Umbilical cord (tissue), 1 donor: ENCODE measurements at regions not wholly inside any gene's neighbourhood (a gene's known extent, or its start where the extent isn't known, plus 50 kb on each side); places are given as distances from the start of the nearest gene placed in this dataset.
"Not testable (repeated sequence)": the region's sequence is repeated elsewhere in the genome, so short reads cannot be mapped to it uniquely, and the experiment has no call there.

Source experiments
- DNase-seq: peaks from one replicate; pipeline ENCODE4 v3.0.0-alpha.2; 2015; ENCODE audit warnings: low spot score

DNA sequence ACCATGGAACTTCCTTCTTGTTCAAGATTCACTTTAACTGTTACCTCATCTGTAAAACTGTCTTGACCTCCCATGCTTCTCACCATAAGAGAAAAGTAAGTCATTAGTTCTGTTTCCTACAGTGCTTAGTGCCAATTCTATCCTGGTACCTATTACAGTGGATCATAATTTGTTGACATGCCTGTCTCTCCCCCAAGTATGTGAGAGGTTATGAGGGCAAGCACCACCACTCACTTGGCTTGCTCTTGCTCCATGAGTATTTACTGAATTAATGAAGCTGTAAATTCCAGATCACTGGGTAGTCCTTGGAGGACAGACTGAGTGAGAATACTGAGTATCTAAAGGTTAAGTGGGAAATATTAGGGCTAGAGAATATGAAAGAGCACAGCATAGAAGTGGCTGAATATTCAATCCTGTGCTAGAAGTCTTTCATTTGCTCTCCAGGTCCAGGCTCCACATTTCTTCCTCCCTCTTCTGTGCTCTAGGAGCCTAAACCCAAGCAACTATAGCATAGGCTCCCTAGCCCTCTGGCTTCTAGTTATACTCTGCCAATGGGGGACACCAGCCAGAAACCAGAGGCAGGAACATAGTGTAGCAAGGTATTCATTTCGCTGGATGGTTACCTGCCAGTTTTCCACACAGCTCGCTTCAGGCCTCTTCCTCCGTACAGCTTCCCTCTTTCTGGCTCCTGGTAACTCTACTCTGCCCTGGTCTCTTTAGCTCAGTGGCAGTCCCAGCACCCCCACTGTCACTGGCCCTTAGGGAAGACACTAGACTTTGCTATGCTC lies 118.2 kb upstream of the SLC5A12 start:
- DNase-seq, result no peak

DNA sequence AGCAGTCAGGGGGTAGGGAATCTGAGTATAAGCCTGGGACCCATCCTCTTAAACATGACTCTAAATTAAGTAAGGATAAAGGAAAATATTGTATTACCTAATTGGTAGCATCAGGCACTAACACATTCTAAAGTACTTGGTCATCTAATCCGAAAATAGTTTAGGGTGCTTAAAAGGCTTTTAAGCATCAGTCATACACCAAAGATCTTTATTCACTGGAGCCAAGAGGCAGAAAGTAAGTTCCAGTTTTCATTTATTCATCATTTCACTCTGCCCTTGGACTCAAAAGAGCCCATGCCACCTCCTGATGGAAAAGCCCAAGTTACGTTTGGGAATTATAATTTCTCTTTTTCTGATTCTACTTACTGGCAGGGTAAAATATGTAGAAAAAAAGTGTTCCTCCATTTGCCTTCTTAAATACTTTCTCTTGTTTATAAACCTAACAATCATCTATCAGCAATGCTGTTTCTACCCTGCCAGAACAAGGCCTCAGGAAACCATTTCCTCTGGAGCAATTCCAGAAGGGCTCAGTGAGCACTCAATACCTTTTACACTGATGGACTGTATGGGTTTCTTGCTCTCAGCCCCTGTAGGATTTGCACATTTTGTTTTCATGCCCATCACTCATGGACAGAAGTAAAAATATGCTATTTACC lies 120.1 kb upstream of the SLC5A12 start:
- peak; percentile 54 for DNase-seq

GRCh38 chr11:26842478-26843282 lies 120.8 kb upstream of the SLC5A12 start:
- DNase-seq, result peak; percentile 25

DNA sequence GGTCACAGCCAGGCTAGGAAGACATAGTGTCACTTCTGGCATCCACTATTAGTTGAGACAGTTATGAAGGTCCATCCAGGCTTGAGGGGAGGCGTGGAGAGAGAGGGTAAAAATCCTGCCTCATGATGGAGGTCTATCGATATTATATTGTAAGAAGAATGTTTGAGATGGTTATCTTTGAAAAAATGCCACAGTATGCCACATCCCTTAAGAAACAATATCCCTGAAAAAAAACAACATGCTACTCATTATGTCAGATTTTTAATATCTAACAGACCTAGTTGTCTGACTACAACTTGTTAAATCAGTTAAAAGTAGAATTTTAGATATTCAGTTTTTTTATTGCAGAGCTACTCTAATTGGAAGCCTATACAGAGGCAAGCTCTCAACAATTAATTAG lies 121.7 kb upstream of the SLC5A12 start:
- DNase-seq, result no peak

- DNase-seq, result no peak
Observed at GRCh38 chr11:26844963-26845362, 123.1 kb upstream of the SLC5A12 start.

DNA sequence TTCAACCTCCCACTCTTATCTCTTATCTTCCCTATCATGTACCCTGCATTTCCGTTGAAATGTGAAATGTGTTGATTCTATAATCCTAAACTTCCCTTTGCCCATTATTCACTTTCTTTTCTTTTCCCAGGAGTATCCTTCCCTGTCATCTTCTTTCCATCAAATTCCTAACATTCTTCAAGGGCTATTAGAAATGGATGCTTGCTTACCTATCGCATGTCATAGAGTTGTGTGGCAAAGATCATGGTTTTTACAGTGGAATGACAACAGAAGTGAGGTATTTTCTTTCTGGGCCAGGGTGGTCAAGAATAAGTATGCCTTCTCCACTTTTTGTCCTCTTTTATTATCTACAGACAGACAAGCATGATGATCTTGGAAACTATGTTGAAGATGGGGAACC lies 124.4 kb upstream of the SLC5A12 start:
- DNase-seq, result no peak

GRCh38 chr11:26847459-26847858 lies 125.6 kb upstream of the SLC5A12 start:
- DNase-seq, result peak; percentile 31

DNA sequence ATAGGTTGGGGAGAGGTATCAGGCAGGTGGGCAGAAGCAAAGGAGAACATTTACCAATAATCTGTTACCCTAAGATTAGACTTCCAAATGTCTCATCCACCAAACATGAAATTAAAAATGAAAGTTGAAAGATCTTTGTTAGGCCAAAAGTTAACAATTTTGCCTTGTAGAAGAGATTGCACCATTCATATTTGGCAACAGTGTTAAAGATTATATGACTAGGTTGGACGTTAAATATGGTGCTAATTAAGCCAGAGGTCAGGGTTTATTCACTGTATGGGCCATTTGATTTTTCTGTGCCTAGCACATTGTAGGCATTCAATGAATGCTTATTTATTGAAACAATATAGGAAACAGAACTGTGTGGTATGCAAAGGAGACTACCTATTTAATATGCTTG lies 126.1 kb upstream of the SLC5A12 start:
- no peak for DNase-seq

DNA sequence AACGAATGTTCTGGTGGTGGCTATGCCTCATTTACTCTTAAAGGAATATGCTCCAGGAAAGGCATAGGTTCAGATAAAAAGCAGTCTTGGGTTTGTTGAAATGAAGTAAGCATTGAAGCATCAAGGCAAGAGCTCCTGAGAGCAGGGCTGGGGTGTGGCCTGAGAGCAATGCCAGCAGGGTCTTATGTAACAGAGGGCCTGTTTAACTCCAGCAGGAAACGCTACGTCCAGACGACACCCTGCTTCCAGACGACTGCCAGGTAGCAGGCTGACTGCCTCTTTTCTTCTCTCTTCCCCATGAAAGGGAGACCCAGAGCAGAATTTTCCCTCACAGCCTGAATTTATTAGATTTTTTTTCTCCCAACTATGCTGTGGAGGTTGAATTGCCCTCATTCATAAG lies 127.2 kb upstream of the SLC5A12 start:
- peak; percentile 68 for DNase-seq

DNA sequence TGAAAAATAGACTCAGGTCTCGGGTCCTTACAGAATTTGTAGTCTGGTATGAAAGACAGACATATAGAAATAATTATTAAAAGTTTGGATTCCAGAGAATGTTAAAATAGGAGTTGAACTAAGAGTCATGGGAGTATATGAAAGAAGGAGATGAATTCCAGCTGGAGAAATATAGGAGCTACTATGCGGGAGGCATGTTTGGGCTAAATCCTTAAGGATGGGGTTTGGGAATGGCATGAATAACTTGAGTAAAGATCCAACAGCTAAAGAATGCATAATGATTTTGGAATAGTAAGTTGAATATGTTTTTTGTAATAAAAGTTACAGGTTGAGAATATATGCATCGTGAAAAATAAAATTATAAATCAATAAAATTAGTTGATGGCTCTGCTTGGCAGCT lies 129.4 kb upstream of the SLC5A12 start:
- DNase-seq, result no peak

DNA sequence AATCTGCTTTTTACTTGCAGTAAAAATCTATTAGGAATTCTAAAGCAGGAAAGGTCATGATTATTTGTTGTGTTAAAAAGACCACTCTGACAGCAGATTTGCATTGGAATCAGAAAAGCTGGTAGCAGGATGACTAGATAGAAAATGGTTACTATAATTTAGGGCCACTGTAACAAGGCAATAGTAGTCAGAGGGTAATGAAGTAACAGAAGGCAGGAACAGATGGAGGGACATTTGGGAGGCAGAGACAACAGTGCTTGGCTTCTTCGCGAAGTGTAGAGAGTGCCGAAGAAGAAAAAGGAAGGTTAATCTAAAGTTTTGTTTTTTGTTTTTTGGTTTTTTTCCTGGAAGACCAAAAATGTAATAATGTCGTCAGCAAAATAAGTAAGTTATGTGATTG lies 129.8 kb upstream of the SLC5A12 start:
- DNase-seq, result no peak

GRCh38 chr11:26858098-26858497 lies 135.8 kb upstream of the FIBIN start:
- no peak for DNase-seq

- DNase-seq, result no peak
Observed at GRCh38 chr11:26859416-26859815, 134.5 kb upstream of the FIBIN start.

DNA sequence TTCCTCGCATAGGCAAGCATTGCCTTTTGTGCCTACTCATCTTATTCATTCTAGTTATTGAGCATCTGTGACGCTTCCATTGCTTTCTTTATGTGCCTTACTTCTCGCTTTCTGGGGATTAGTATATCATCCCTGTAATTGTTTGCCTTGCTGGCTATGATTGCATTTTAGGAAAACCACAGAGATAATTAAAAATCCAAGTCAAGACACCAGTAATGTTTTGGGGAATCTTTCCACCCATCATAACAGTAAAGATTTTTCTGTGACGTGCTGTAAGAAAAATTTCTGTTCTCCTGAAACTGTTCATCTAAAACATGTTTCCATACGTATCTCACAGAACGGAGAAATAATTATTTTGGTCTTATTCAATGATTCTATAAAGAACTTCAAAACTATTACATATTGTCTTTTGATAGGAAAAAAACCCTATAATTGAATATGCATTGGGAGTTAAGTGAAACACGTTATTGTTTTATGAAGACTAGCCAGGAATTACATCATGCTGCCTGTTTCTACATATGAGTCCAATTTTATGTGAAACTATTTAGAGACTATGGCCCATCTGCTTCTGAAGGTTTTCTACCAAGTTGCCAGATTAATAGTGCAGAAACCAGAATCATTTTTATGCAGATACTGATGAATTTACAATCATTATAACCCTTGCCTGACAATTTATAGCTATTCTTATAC lies 133.7 kb upstream of the FIBIN start:
- DNase-seq, result peak; percentile 25

- DNase-seq, result no peak
Observed at GRCh38 chr11:26860895-26861294, 133.0 kb upstream of the FIBIN start.

DNA sequence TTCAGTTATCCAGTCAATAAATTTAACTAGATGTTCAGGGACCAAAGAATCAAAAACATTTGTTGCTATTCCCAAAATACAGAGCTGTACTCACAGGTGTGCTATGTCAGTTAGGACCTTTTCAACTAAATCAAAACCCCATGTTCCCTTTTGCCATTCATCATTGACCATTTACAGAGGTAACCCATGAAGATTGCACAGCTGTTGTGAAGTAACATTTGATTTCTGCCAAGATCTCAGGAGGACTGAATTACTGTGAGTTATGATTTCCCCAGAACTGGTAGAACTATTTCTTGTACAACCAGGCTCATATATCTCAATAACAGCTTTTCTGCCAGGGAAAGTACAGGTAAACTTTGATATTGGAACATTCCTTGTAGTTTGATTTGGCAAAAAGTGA lies 131.1 kb upstream of the FIBIN start:
- DNase-seq, result no peak

DNA sequence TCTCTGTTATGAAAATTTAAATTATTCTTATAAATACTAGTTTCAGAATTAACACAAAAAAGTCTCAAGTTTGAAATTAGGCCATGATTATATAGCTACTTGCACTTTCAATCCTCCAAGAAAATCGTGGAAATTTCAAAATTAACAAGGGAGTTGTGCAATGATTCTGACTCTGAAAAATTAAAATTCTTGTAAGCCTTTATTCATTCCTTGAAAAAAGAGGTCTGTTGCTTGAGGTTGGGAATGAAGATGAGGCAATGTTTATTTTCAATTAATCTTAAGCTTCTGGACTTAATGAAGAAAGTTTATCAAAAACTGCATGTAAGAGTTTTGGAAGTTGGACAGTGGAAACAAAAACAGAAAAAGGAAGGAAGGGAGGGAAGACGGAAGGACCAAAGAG lies 128.2 kb upstream of the FIBIN start:
- DNase-seq, result no peak

GRCh38 chr11:26867286-26867685 lies 126.6 kb upstream of the FIBIN start:
- DNase-seq, result no peak

DNA sequence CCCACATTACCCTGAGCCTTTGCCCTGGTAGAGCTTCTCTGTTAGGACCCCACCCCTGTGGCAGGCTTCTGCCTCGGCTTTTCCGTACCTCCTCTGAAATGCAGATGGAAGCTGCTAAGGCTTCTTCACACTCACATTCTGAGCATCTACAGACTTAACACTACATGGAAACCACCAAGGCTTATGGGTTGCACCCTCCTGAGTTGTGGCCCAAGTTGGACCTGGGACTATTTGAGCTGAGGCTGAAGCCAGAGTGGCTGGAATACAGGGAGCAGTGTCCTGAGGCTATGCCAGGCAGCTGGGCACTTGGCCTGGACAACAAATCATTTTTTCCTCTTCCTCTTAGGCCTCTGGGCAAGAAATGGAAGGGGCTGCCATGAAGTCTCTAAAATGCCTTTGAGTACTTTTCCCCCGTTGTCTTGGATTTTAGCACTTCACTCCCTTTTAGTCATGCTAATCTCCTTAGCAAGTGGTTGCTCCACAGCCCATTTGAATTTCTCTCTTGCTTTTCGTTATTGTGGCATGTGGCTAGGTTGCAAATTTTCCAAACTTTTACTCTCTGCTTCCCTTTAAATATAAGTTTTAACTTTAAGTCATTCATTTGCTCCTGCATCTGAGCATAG lies 114.8 kb upstream of the FIBIN start:
- no peak for DNase-seq

DNA sequence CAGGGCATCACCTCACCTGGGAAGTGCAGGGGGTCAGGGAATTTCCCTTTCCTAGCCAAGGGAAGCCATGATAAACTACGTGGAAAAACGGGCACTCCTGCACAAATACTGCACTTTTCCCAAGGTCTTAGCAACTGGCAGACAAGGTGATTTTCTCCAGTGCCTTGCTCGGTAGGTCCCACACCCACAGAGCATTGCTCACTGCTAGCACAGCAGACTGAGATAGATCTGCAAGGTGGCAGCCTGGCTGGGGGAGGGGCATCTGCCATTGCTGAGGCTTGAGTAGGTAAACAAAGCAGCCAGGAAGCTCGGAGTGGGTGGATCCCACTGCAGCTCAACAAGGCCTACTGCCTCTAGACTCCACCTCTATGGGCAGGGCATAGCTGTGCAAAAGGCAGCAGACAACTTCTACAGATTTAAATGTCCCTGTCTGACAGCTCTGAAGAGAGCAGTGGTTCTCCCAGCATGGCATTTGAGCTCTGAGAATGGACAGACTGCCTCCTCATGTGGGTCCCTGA lies 111.5 kb upstream of the FIBIN start:
- not testable (repeated sequence) for DNase-seq

- no peak for DNase-seq
Observed at GRCh38 chr11:26891501-26891900, 102.4 kb upstream of the FIBIN start.
